K562 (cell line): ENCODE measurements at regions not wholly inside any gene's neighbourhood (a gene's known extent, or its start where the extent isn't known, plus 50 kb on each side); places are given as distances from the start of the nearest gene placed in this dataset.
A peak's percentile ranks its signal among the peaks of the same experiment; 100 is the strongest.

Experiments used
- BMI1 ChIP-seq: fragments of 150-350 bp; IDR thresholded peaks from 2 replicates; pipeline ENCODE4 v1.6.1; 2014; ENCODE audit warnings: low read length
- DNMT1 ChIP-seq: fragments of 450-650 bp; IDR thresholded peaks from 2 replicates; pipeline ENCODE4 v1.6.1; 2016; ENCODE audit warnings: antibody characterized with exemption, mild to moderate bottlenecking
- ELF4 ChIP-seq: fragments of 450-650 bp; formaldehyde crosslinking; IDR thresholded peaks from 2 replicates; pipeline ENCODE4 v1.4.0; 2022; ENCODE audit warnings: missing genetic modification characterization
- FOSL1 ChIP-seq: fragments of 200-800 bp; sonication (Bioruptor generic); conservative IDR thresholded peaks from 2 replicates; pipeline ENCODE4 v1.6.1; 2016; ENCODE audit warnings: missing genetic modification characterization, missing compliant biosample characterization
- HDAC8 ChIP-seq: fragments of 450-650 bp; IDR thresholded peaks from 2 replicates; pipeline ENCODE4 v1.6.1; 2016; ENCODE audit warnings: mild to moderate bottlenecking, missing genetic modification characterization, moderate library complexity, missing compliant biosample characterization
- POLR2H ChIP-seq: IDR thresholded peaks from 2 replicates; pipeline ENCODE4 v1.6.1; 2016; ENCODE audit warnings: missing genetic modification characterization, low read depth, mild to moderate bottlenecking, control low read depth, missing compliant biosample characterization, moderate library complexity
- PTTG1 ChIP-seq: fragments of 450-650 bp; IDR thresholded peaks from 2 replicates; pipeline ENCODE4 v1.6.1; 2016; ENCODE audit warnings: low read depth, mild to moderate bottlenecking, missing genetic modification characterization, missing compliant biosample characterization
- SMARCA4 ChIP-seq: fragments of 450-650 bp; IDR thresholded peaks from 2 replicates; pipeline ENCODE4 v1.6.1; 2016
- TEAD1 ChIP-seq, 2 experiments: fragments of 450-650 bp in 1 of 2; sonication (generic) in 1 of 2; formaldehyde crosslinking; IDR thresholded peaks; 2 replicates each; pipeline versions ENCODE4 v1.4.0 to v1.8.0; 2020 to 2022; ENCODE audit warnings: mild to moderate bottlenecking in 2 of 2, missing genetic modification reagents in 1 of 2
- ZNF140 ChIP-seq: fragments of 250-450 bp; sonication (Bioruptor Pico); IDR thresholded peaks from 2 replicates; pipeline ENCODE4 v1.8.0; 2021; ENCODE audit warnings: moderate library complexity, mild to moderate bottlenecking, inconsistent platforms
- ZNF436 ChIP-seq: fragments of 250-450, 450-650 bp; sonication (Bioruptor Pico); formaldehyde crosslinking; IDR thresholded peaks from 2 replicates; pipeline ENCODE4 v1.7.0; 2020; ENCODE audit warnings: mild to moderate bottlenecking
- ZNF764 ChIP-seq: fragments of 250-450 bp; sonication (Bioruptor Pico); IDR thresholded peaks from 2 replicates; pipeline ENCODE4 v1.4.0; 2020; ENCODE audit warnings: low read depth, mild to moderate bottlenecking, moderate library complexity
- ZZZ3 ChIP-seq: fragments of 450-650 bp; IDR thresholded peaks from 2 replicates; pipeline ENCODE4 v1.6.1; 2016; ENCODE audit warnings: antibody characterized with exemption, mild to moderate bottlenecking, moderate library complexity
- TF ChIP-seq, protein P1 (sequence below), 3 experiments: fragments of 200-800 bp in 1 of 3; fragments of 250-450 bp in 1 of 3; fragments of 450-650 bp in 1 of 3; sonication (Bioruptor Pico) in 1 of 3; sonication (Bioruptor generic) in 1 of 3; formaldehyde crosslinking in 1 of 3; IDR thresholded peaks; 2 replicates each; pipeline versions ENCODE4 v1.6.1 to v1.8.0; 2016 to 2022; ENCODE audit warnings: mild to moderate bottlenecking in 2 of 3, missing genetic modification characterization in 2 of 3, missing compliant biosample characterization in 1 of 3, moderate library complexity in 1 of 3
- TF ChIP-seq, protein P2 (sequence below): sonication (generic); formaldehyde crosslinking; IDR thresholded peaks from 2 replicates; pipeline ENCODE4 v1.8.0; 2022; ENCODE audit warnings: mild to moderate bottlenecking, missing genetic modification reagents
- TF ChIP-seq, protein P3 (sequence below): sonication (generic); formaldehyde crosslinking; IDR thresholded peaks from 2 replicates; pipeline ENCODE4 v1.8.1; 2022; ENCODE audit warnings: missing genetic modification reagents
- TF ChIP-seq, protein P4 (sequence below): fragments of 450-650 bp; IDR thresholded peaks from 2 replicates; pipeline ENCODE4 v1.6.1; 2017; ENCODE audit warnings: mild to moderate bottlenecking, moderate library complexity
- TF ChIP-seq, protein P5 (sequence below): fragments of 450-650 bp; formaldehyde crosslinking; IDR thresholded peaks from 2 replicates; pipeline ENCODE4 v1.4.0; 2020; ENCODE audit warnings: mild to moderate bottlenecking, moderate library complexity
- TF ChIP-seq, protein P6 (sequence below): fragments of 450-650 bp; IDR thresholded peaks from 2 replicates; pipeline ENCODE4 v1.6.1; 2014; ENCODE audit warnings: low read depth, mild to moderate bottlenecking, moderate library complexity, borderline replicate concordance

DNA sequence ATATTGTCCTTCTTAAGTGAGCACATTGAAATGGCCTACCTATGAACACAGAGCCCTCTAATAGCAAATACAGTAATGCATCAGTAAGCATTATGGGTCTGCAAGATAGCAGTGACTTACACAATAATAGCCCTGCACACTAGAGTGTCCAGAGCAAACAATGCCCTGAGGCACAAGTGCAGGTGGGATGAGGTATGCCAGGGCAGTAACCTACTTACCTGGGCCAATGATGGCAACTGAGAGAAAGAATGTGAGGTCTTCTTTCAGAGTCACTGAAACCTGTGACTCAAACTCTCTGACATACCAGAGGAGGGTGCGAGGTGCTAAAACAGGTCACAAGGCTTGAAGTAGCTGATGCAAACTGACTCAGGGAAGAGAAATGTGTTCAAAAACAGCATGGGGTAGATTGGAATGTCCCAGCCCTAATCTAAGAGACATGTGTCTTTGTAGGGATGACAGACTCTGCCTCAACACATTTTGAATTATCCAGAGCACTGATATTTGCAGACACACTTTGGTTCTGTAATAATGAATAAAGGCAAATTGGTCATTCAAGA is 168.5 kb upstream of the RUNX1 start (continued):
- TF ChIP-seq ZNF140 (CRISPR knock-in tag) (no peak), PTTG1 (no peak), ZNF764 (CRISPR knock-in tag) (no peak), ELF4 (no peak), DNMT1 (no peak), SMARCA4 (no peak; the same call in 1 of the 2 replicates), BMI1 (no peak), FOSL1 (tag) (peak; percentile 88), HDAC8 (tag) (no peak), ZZZ3 (no peak), TEAD1 (CRISPR knock-in tag; IDR thresholded peaks at IDR 0.05) (0 out of 4 replicates have a peak, but pooled peaks of 1 of the 2 experiments have one; percentile 22), POLR2H (tag) (peak; percentile 45; the same call in 1 of the 2 replicates), ZNF436 (CRISPR knock-in tag) (no peak)
- TF ChIP-seq, protein P1, sequence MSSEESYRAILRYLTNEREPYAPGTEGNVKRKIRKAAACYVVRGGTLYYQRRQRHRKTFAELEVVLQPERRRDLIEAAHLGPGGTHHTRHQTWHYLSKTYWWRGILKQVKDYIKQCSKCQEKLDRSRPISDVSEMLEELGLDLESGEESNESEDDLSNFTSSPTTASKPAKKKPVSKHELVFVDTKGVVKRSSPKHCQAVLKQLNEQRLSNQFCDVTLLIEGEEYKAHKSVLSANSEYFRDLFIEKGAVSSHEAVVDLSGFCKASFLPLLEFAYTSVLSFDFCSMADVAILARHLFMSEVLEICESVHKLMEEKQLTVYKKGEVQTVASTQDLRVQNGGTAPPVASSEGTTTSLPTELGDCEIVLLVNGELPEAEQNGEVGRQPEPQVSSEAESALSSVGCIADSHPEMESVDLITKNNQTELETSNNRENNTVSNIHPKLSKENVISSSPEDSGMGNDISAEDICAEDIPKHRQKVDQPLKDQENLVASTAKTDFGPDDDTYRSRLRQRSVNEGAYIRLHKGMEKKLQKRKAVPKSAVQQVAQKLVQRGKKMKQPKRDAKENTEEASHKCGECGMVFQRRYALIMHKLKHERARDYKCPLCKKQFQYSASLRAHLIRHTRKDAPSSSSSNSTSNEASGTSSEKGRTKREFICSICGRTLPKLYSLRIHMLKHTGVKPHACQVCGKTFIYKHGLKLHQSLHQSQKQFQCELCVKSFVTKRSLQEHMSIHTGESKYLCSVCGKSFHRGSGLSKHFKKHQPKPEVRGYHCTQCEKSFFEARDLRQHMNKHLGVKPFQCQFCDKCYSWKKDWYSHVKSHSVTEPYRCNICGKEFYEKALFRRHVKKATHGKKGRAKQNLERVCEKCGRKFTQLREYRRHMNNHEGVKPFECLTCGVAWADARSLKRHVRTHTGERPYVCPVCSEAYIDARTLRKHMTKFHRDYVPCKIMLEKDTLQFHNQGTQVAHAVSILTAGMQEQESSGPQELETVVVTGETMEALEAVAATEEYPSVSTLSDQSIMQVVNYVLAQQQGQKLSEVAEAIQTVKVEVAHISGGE (CRISPR knock-in tag; IDR thresholded peaks at IDR 0.05): no peak
- TF ChIP-seq, protein P2, sequence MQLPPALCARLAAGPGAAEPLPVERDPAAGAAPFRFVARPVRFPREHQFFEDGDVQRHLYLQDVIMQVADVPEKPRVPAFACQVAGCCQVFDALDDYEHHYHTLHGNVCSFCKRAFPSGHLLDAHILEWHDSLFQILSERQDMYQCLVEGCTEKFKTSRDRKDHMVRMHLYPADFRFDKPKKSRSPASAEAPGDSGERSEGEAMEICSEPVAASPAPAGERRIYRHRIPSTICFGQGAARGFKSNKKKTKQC (CRISPR knock-in tag): no peak
- TF ChIP-seq, protein P3, sequence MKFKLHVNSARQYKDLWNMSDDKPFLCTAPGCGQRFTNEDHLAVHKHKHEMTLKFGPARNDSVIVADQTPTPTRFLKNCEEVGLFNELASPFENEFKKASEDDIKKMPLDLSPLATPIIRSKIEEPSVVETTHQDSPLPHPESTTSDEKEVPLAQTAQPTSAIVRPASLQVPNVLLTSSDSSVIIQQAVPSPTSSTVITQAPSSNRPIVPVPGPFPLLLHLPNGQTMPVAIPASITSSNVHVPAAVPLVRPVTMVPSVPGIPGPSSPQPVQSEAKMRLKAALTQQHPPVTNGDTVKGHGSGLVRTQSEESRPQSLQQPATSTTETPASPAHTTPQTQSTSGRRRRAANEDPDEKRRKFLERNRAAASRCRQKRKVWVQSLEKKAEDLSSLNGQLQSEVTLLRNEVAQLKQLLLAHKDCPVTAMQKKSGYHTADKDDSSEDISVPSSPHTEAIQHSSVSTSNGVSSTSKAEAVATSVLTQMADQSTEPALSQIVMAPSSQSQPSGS (CRISPR knock-in tag): no peak
- TF ChIP-seq, protein P4, sequence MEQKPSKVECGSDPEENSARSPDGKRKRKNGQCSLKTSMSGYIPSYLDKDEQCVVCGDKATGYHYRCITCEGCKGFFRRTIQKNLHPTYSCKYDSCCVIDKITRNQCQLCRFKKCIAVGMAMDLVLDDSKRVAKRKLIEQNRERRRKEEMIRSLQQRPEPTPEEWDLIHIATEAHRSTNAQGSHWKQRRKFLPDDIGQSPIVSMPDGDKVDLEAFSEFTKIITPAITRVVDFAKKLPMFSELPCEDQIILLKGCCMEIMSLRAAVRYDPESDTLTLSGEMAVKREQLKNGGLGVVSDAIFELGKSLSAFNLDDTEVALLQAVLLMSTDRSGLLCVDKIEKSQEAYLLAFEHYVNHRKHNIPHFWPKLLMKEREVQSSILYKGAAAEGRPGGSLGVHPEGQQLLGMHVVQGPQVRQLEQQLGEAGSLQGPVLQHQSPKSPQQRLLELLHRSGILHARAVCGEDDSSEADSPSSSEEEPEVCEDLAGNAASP: no peak
- TF ChIP-seq, protein P5, sequence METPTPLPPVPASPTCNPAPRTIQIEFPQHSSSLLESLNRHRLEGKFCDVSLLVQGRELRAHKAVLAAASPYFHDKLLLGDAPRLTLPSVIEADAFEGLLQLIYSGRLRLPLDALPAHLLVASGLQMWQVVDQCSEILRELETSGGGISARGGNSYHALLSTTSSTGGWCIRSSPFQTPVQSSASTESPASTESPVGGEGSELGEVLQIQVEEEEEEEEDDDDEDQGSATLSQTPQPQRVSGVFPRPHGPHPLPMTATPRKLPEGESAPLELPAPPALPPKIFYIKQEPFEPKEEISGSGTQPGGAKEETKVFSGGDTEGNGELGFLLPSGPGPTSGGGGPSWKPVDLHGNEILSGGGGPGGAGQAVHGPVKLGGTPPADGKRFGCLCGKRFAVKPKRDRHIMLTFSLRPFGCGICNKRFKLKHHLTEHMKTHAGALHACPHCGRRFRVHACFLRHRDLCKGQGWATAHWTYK (CRISPR knock-in tag): no peak
- TF ChIP-seq, protein P6, sequence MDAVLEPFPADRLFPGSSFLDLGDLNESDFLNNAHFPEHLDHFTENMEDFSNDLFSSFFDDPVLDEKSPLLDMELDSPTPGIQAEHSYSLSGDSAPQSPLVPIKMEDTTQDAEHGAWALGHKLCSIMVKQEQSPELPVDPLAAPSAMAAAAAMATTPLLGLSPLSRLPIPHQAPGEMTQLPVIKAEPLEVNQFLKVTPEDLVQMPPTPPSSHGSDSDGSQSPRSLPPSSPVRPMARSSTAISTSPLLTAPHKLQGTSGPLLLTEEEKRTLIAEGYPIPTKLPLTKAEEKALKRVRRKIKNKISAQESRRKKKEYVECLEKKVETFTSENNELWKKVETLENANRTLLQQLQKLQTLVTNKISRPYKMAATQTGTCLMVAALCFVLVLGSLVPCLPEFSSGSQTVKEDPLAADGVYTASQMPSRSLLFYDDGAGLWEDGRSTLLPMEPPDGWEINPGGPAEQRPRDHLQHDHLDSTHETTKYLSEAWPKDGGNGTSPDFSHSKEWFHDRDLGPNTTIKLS: no peak
